ENCODE measurements at regions not wholly inside any gene's neighbourhood (a gene's known extent, or its start where the extent isn't known, plus 50 kb on each side); places are given as distances from the start of the nearest gene placed in this dataset.

GRCh38 chr15:91783451-91783850, 70.1 kb upstream of the SLCO3A1 start:
- no peak overlapping the region for H3K27ac ChIP-seq (ENCODE audit: control insufficient read depth, insufficient read depth, low read length)
- H2AFZ ChIP-seq (ENCODE audit: control insufficient read depth, low read length) = no peak overlapping the region
- no peaks in the 10 kb centered on the region for H3K79me2 ChIP-seq (ENCODE audit: control insufficient read depth, insufficient read depth, low read length)
- no peaks in the 10 kb centered on the region for H3K36me3 ChIP-seq (ENCODE audit: control insufficient read depth in 2 of 2, extremely low read depth in 1 of 2, insufficient read depth in 2 of 2, low read length in 2 of 2)
- no peak overlapping the region for H3K9ac ChIP-seq (ENCODE audit: control insufficient read depth, extremely low read depth, insufficient read depth, low read length)
- H3K4me3 ChIP-seq (ENCODE audit: control insufficient read depth in 2 of 3, extremely low read depth in 1 of 3, insufficient read depth in 2 of 3, low read depth in 1 of 3, low read length in 3 of 3) = no peak overlapping the region
- peaks cover 6% of the 10 kb centered on the region for H3K27me3 ChIP-seq (ENCODE audit: control insufficient read depth, extremely low read depth, insufficient read depth, low read length)
- FAIRE-seq (no peak), DNase-seq (ENCODE audit: low read depth, low spot score) (no peak)
- no peaks in the 10 kb centered on the region for H3K4me1 ChIP-seq (ENCODE audit: control insufficient read depth, extremely low read depth, insufficient read depth, low read length)
- TF ChIP-seq EZH2 (IDR thresholded peaks at IDR 0.05; ENCODE audit: low read length) (no peak), CTCF (optimal IDR thresholded peaks at IDR 0.05 in 1 of 3, IDR thresholded peaks at IDR 0.05 in 1 of 3, conservative IDR thresholded peaks at IDR 0.05 in 1 of 3; ENCODE audit: extremely low read depth in 1 of 3, insufficient read depth in 2 of 3, low read length in 3 of 3) (no peak)
- H4K20me1 ChIP-seq (ENCODE audit: control insufficient read depth, extremely low read depth, insufficient read depth, low read length) = no peaks in the 10 kb centered on the region
- dilution Hi-C loops (cut with MboI; ENCODE audit: extremely low pct_ligation_motif_present, low sequenced_read_pairs) = no loop called here
- no peaks in the 10 kb centered on the region for H3K9me3 ChIP-seq (ENCODE audit: control insufficient read depth, low read depth, low read length)
- H3K4me2 ChIP-seq (ENCODE audit: control insufficient read depth, extremely low read depth, insufficient read depth, low read depth, low read length) = no peak overlapping the region
- H3K9me1 ChIP-seq (ENCODE audit: control insufficient read depth, extremely low read depth, insufficient read depth, low read length) = no peaks in the 10 kb centered on the region

- dilution Hi-C loops (cut with MboI; ENCODE audit: extremely low pct_ligation_motif_present, low sequenced_read_pairs) = no loop called here
- H3K9ac ChIP-seq (ENCODE audit: control insufficient read depth, extremely low read depth, insufficient read depth, low read length) = no peak overlapping the region
- no peak overlapping the region for H3K4me3 ChIP-seq (ENCODE audit: control insufficient read depth in 2 of 3, extremely low read depth in 1 of 3, insufficient read depth in 2 of 3, low read depth in 1 of 3, low read length in 3 of 3)
- H4K20me1 ChIP-seq (ENCODE audit: control insufficient read depth, extremely low read depth, insufficient read depth, low read length) = no peaks in the 10 kb centered on the region
- H3K9me1 ChIP-seq (ENCODE audit: control insufficient read depth, extremely low read depth, insufficient read depth, low read length) = no peaks in the 10 kb centered on the region
- H3K27ac ChIP-seq (ENCODE audit: control insufficient read depth, insufficient read depth, low read length) = no peak overlapping the region
- no peak overlapping the region for H2AFZ ChIP-seq (ENCODE audit: control insufficient read depth, low read length)
- peaks cover 6% of the 10 kb centered on the region for H3K27me3 ChIP-seq (ENCODE audit: control insufficient read depth, extremely low read depth, insufficient read depth, low read length)
- no peaks in the 10 kb centered on the region for H3K79me2 ChIP-seq (ENCODE audit: control insufficient read depth, insufficient read depth, low read length)
- DNase-seq (ENCODE audit: low read depth, low spot score) (no peak), FAIRE-seq (no peak)
- H3K9me3 ChIP-seq (ENCODE audit: control insufficient read depth, low read depth, low read length) = no peaks in the 10 kb centered on the region
- no peaks in the 10 kb centered on the region for H3K36me3 ChIP-seq (ENCODE audit: control insufficient read depth in 2 of 2, extremely low read depth in 1 of 2, insufficient read depth in 2 of 2, low read length in 2 of 2)
- TF ChIP-seq EZH2 (IDR thresholded peaks at IDR 0.05; ENCODE audit: low read length) (no peak), CTCF (optimal IDR thresholded peaks at IDR 0.05 in 1 of 3, IDR thresholded peaks at IDR 0.05 in 1 of 3, conservative IDR thresholded peaks at IDR 0.05 in 1 of 3; ENCODE audit: extremely low read depth in 1 of 3, insufficient read depth in 2 of 3, low read length in 3 of 3) (no peak)
- H3K4me2 ChIP-seq (ENCODE audit: control insufficient read depth, extremely low read depth, insufficient read depth, low read depth, low read length) = no peak overlapping the region
- no peaks in the 10 kb centered on the region for H3K4me1 ChIP-seq (ENCODE audit: control insufficient read depth, extremely low read depth, insufficient read depth, low read length)
Observed at GRCh38 chr15:91784973-91785709, 68.4 kb upstream of the SLCO3A1 start.

Measured in keratinocyte (primary cell).